NCI-H526 (cell line): ENCODE measurements at regions not wholly inside any gene's neighbourhood (a gene's known extent, or its start where the extent isn't known, plus 50 kb on each side); places are given as distances from the start of the nearest gene placed in this dataset.
"Not testable (repeated sequence)": the region's sequence is repeated elsewhere in the genome, so short reads cannot be mapped to it uniquely, and the experiment has no call there.

Experiments
- DNase-seq, 2 experiments: peaks; one replicate each; lab custom pipeline; 2025; lab: John Stamatoyannopoulos, UW

GRCh38 chr13:87877477-87877876 lies 206.3 kb downstream of the SLITRK5 start:
- no peak for DNase-seq

- DNase-seq: no peak
Measured at GRCh38 chr13:87878706-87879105, 207.5 kb downstream of the SLITRK5 start.

GRCh38 chr13:87884884-87885283 lies 213.7 kb downstream of the SLITRK5 start:
- DNase-seq: no peak

GRCh38 chr13:87887459-87888123 lies 216.4 kb downstream of the SLITRK5 start:
- DNase-seq: peak in 1 of 2 experiments; percentile 22

GRCh38 chr13:87889254-87889653 lies 218.1 kb downstream of the SLITRK5 start:
- no peak for DNase-seq

- DNase-seq: no peak
Measured at GRCh38 chr13:87893186-87893585, 222.0 kb downstream of the SLITRK5 start.

- no peak for DNase-seq
Measured at GRCh38 chr13:87894059-87894458, 222.9 kb downstream of the SLITRK5 start.

GRCh38 chr13:87903553-87903952 lies 232.4 kb downstream of the SLITRK5 start:
- no peak for DNase-seq

- DNase-seq: no peak
Measured at GRCh38 chr13:87906411-87906810, 235.2 kb downstream of the SLITRK5 start.

- DNase-seq: no peak
Measured at GRCh38 chr13:87907202-87907601, 236.0 kb downstream of the SLITRK5 start.

GRCh38 chr13:87919956-87920355 lies 248.8 kb downstream of the SLITRK5 start:
- DNase-seq: no peak

GRCh38 chr13:87923753-87924152 lies 252.6 kb downstream of the SLITRK5 start:
- peak; percentile 15 to 32 for DNase-seq

GRCh38 chr13:87925006-87925405 lies 253.8 kb downstream of the SLITRK5 start:
- DNase-seq: no peak

GRCh38 chr13:87940776-87941175 lies 269.6 kb downstream of the SLITRK5 start:
- DNase-seq: no peak

- DNase-seq: no peak
Measured at GRCh38 chr13:87941226-87941625, 270.1 kb downstream of the SLITRK5 start.

GRCh38 chr13:87942205-87942604 lies 271.0 kb downstream of the SLITRK5 start:
- no peak for DNase-seq

- no peak for DNase-seq
Measured at GRCh38 chr13:87944038-87944437, 272.9 kb downstream of the SLITRK5 start.

- no peak for DNase-seq
Measured at GRCh38 chr13:87952377-87952776, 281.2 kb downstream of the SLITRK5 start.

- DNase-seq: no peak
Measured at GRCh38 chr13:87953381-87953780, 282.2 kb downstream of the SLITRK5 start.

- no peak for DNase-seq
Measured at GRCh38 chr13:87954091-87954490, 282.9 kb downstream of the SLITRK5 start.

GRCh38 chr13:87961546-87961945 lies 290.4 kb downstream of the SLITRK5 start:
- DNase-seq: no peak

- no peak for DNase-seq
Measured at GRCh38 chr13:87972568-87972967, 301.4 kb downstream of the SLITRK5 start.

- no peak for DNase-seq
Measured at GRCh38 chr13:87975035-87975434, 303.9 kb downstream of the SLITRK5 start.

- DNase-seq: not testable (repeated sequence)
Measured at GRCh38 chr13:87976650-87977049, 305.5 kb downstream of the SLITRK5 start.
